GM12872 (cell line): ENCODE measurements at regions not wholly inside any gene's neighbourhood (a gene's known extent, or its start where the extent isn't known, plus 50 kb on each side); places are given as distances from the start of the nearest gene placed in this dataset.

ENCODE experiments used
- CTCF ChIP-seq: IDR thresholded peaks from 3 replicates; pipeline ENCODE4 v1.5.1; 2011; ENCODE audit warnings: low read depth, mild to moderate bottlenecking, low read length, moderate library complexity; ENCODE audit not compliant: insufficient read depth

DNA sequence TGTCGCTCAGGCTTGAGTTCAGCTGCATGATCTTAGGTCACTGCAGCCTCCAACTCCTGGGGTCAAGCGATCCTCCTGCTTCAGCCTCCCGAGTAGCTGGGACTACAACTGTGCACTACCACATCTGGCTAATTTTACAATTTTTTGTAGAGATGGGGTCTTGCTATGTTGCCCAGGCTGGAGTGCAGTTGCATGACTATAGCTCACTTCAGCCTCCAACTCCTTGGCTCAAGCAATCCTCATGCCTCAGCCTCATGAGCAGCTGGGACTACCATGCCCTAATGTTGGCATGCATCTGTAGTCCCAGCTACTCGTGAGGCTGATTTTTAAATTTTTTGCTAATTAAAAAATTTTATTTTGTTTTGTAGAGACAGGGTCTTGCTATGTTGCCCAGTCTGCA is 101.9 kb upstream of the NPTX2 start:
- TF ChIP-seq CTCF = no peak

DNA sequence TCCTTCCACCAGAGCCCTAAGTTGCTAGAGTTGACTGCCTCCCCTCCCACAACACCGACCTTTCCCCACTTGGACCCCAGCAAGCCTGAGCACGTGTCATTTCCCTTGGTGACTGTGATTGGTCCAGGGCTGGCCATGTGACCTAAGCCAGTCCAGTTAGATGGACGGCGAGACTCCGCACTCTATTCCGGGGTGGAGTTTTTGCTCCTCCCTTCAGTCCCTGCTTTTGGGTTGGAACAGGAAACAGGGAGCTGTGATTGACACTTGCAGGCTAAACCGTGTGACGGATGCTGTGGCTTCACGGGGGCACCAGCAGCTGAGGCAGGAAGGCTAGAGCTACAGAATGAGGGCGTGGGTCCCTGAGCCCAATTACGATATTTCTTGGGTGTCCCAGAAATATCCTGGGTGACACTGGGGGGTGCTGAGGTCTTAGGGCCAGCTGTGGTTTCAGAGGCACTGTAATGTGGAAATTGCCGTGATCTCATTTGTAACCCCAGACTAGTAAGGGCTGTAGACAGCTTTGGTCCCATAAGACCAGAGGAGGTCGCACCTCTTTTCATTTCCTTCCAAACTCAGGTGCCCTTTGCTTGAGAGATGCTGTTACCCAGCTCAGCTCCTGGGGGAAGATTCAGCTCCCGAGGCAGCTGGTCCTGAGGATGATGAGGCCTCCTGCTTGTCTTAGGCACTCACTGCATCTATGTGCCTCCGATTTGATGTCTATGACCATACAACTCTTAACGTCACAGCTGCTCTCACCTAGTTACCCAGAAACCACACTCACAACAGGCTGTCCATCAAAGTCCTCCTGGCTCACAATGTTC is 102.7 kb upstream of the NPTX2 start:
- TF ChIP-seq CTCF = no peak

DNA sequence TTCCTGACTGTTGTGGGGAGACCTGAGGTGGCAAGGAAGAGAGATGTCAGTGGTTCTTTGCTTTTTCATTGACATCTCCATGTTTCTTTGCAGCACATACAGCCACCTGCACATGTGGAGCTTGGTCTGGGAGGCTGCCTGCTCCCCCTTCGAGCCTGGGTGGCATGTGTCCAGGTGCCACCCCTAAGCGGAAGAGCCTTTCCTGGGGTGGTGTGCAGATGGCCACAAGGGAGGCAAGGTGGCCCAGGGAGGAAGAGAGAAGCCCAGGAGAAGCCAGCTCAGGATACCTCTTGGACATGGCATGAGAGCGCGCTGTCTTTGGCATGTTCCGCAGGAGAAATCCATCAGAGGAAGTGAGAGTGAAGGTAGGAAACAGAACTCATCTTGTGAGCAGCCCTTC is 105.9 kb upstream of the NPTX2 start:
- no peak for TF ChIP-seq CTCF

GRCh38 chr7:98509836-98510235 is 107.2 kb upstream of the NPTX2 start:
- TF ChIP-seq CTCF = no peak

DNA sequence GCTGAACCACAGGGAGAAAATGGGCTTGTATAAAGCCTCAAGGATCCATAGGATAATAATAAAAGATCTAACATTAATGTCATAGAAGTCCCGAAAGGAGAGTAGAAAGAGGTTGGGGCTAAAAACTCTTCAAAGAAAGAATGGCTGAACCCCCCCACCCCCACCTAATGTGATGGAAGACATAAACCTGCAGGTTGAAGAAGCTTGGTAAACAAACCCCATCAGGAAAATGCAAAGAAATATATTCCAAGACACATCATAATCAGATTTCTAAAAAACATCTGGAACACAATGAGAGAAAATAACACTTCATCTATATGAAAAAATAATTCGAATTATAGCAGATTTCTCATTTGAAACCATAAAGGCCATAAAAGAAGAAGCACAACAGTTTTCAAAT is 105.6 kb upstream of the BAIAP2L1 start:
- no peak for TF ChIP-seq CTCF

DNA sequence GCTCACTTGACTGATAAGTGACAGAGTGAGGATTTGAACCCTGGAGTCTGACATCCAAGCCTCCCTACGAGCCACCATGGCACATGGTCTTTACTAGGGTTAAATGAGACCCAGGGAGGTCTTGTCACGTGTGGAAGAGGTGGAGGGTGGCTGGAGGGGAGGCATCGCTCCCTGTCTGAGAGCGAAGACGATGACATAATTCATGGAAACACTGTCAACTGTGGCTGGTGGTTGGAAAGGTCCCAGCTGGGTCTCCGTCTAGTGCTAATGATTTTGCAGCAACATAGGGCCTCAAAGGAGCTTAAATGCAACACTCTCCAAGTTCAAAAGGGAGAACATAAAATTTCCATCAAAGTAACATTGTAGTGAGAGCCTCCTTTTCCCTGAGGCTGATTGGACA is 99.9 kb upstream of the BAIAP2L1 start:
- TF ChIP-seq CTCF = no peak

GRCh38 chr7:98496618-98497017 is 95.7 kb upstream of the BAIAP2L1 start:
- TF ChIP-seq CTCF = no peak
